Effector memory CD4-positive, alpha-beta T cell (primary cell): ENCODE measurements at regions not wholly inside any gene's neighbourhood (a gene's known extent, or its start where the extent isn't known, plus 50 kb on each side); places are given as distances from the start of the nearest gene placed in this dataset.

Source experiments
- DNase-seq, 3 donors: peaks; one replicate each; pipeline ENCODE4 v3.0.0-alpha.2; 2020
- H3K27ac ChIP-seq: 2 replicates; pipeline ENCODE4 v1.7.0; 2013; ENCODE audit warnings: mild to moderate bottlenecking, low read length, moderate library complexity; ENCODE audit not compliant: insufficient read depth, poor library complexity, severe bottlenecking
- H3K27me3 ChIP-seq: replicated peaks from 2 replicates; pipeline ENCODE4 v1.7.0; 2013; ENCODE audit warnings: mild to moderate bottlenecking, low read length; ENCODE audit not compliant: insufficient read depth, control insufficient read depth, poor library complexity, severe bottlenecking
- H3K36me3 ChIP-seq: 2 replicates; pipeline ENCODE4 v1.7.0; 2013; ENCODE audit warnings: mild to moderate bottlenecking, low read length, moderate library complexity; ENCODE audit not compliant: control insufficient read depth, insufficient read depth
- H3K4me1 ChIP-seq: 2 replicates; pipeline ENCODE4 v1.7.0; 2013; ENCODE audit warnings: low read length, mild to moderate bottlenecking; ENCODE audit not compliant: control insufficient read depth, insufficient read depth, poor library complexity, severe bottlenecking
- H3K4me3 ChIP-seq: 2 replicates; pipeline ENCODE4 v1.7.0; 2013; ENCODE audit warnings: low read length, low read depth, mild to moderate bottlenecking; ENCODE audit not compliant: insufficient read depth, poor library complexity, severe bottlenecking
- H3K9me3 ChIP-seq: 2 replicates; pipeline ENCODE4 v1.7.0; 2013; ENCODE audit warnings: mild to moderate bottlenecking, low read length, moderate library complexity; ENCODE audit not compliant: control insufficient read depth

DNA sequence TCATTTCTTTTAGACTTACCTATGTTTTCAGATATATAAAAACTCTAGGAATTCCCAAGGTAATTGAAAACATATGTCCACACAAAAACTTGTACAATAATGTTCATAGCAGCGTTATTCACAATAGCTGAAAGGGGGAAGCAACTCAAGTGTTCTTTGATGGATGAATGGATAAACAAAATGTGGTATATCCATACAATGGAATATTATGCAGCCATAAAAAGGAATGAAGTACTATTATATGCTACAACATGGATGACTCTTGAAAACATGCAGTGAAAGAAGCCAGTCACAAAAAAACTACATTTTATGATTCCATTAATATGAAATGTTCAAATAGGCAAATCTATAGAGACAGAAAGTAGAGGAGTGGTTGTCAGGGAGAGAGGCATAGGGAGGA, 62.2 kb upstream of the WDR26 start:
- Histone ChIP-seq H3K4me1 (peaks cover 14% of the 10 kb centered on the region), H3K4me3 (no peak overlapping the region), H3K27ac (no peak overlapping the region), H3K36me3 (no peaks in the 10 kb centered on the region), H3K9me3 (no peaks in the 10 kb centered on the region), H3K27me3 (no peaks in the 10 kb centered on the region)
- DNase-seq: no peak

DNA sequence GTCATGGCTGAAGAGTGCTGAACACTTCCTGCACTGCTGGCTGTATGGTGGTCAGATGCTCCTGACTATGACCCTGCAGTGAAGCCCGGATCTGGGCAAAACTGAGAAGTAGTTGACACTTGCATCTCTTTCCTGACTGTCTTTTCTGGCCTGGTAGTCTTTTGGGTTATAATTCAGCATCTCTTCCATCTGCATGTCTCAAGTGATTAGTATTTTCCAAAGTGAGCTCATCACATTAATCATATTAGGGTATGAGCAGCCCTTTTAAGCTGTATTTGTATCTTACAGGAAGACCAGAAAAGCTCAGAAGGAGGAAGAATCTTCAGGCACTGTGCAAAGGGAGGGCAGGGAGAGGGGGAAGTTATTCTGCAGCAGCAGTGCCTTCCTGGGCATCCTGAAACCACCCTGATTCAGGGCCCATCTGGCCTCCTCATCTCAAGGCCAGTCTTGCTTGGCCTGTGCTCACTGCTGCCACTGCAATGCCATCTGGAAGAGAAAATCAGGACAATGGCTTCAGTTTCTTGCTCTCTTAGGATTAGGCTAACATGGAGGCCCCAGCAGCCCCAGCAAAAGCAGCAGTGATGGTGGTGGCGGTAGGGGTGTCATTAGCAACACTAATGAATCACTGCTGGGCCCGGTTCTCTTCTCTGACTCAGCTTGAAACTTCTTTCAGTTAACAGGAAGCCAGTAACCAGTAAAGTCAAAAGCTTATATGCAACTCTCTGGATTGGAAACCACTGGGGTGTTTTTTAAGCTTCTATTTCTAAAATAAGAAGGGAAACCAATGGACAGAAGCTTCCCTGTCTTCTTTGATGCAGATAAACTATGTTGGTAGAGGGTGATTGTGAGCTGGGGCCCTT, 63.3 kb upstream of the WDR26 start:
- Histone ChIP-seq H3K27me3 (no peaks in the 10 kb centered on the region), H3K36me3 (no peaks in the 10 kb centered on the region), H3K4me3 (no peak overlapping the region), H3K27ac (no peak overlapping the region), H3K4me1 (peaks cover 14% of the 10 kb centered on the region), H3K9me3 (no peaks in the 10 kb centered on the region)
- no peak for DNase-seq

DNA sequence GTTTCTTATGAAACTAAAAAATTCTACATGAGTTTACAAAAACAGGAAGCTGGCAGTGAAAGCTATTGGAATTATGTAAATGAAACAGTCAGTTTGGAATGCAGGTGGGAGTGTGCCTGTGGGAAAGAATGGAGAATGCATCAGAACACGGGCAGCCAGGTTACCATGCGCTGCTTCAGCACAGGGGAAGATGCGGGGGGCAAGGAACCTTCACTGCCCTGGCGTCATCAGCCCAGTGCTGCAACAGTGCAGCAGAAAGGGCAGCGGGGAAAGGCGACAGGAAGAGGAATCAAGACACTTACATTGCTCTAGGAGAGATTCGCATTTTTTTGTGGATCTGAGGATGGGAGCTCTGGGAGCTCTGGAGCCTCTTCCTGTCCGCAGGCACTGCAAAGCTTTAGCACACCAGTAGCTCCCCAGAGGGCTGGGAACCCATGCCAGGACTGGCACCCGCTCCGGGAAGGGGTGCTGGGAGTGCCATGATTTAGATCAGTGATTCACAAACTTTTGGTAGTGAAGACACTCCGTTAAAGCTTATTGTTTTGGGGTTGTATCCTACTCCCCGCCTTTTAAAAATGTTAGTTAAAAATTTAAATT, 64.1 kb upstream of the WDR26 start:
- DNase-seq: no peak
- no peak overlapping the region for H3K4me3 ChIP-seq

DNA sequence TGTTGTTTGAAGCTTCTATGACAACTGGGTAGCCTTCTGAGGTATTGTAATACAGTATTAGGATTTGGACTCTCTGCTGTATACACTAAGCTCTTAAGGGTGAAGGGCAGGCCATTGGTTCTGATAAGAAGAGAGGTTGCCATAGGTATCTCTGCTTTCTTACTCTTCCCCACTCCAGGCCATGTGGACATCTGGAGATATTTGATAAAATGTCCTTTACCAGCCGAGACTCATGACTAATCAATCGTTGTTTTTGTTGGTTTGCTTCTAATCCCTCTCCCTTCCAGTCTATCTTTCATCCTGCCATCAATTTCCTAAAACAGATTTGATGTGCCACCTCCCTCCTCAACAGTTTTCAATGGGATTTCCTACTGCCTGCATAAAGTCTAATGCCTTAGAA, 64.6 kb upstream of the WDR26 start:
- Histone ChIP-seq H3K4me3 (no peak overlapping the region), H3K4me1 (peaks cover 20% of the 10 kb centered on the region), H3K27me3 (no peaks in the 10 kb centered on the region), H3K27ac (no peak overlapping the region), H3K36me3 (no peaks in the 10 kb centered on the region), H3K9me3 (no peaks in the 10 kb centered on the region)
- DNase-seq: no peak

More for the DNA sequence above, 64.1 kb upstream of the WDR26 start:
- H3K36me3 ChIP-seq: no peaks in the 10 kb centered on the region
- H3K27me3 ChIP-seq: no peaks in the 10 kb centered on the region
- no peak overlapping the region for H3K27ac ChIP-seq
- peaks cover 19% of the 10 kb centered on the region for H3K4me1 ChIP-seq
- no peaks in the 10 kb centered on the region for H3K9me3 ChIP-seq

DNA sequence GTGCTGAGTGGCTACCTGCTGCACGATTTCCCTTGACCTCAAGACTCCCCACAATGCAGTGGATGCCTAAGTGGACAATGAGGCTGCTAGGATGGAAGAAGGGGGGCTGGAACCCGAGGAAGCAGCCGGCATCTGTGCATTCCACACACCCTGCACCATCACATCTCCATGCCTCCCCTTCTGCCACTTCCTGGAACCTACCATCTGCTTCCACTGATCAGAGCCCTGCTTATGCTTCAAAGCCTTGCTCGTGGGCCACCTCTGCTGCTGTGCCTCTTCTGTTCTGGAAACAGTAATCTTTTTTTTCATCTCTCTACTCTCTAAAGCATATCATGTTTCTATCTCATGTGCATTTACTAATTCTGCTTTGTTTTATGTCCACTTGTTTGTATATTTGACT, 66.2 kb upstream of the WDR26 start:
- peaks cover 20% of the 10 kb centered on the region for H3K4me1 ChIP-seq
- H3K36me3 ChIP-seq: no peaks in the 10 kb centered on the region
- no peak for DNase-seq
- H3K9me3 ChIP-seq: no peaks in the 10 kb centered on the region
- H3K4me3 ChIP-seq: no peak overlapping the region
- H3K27ac ChIP-seq: no peak overlapping the region
- no peaks in the 10 kb centered on the region for H3K27me3 ChIP-seq

DNA sequence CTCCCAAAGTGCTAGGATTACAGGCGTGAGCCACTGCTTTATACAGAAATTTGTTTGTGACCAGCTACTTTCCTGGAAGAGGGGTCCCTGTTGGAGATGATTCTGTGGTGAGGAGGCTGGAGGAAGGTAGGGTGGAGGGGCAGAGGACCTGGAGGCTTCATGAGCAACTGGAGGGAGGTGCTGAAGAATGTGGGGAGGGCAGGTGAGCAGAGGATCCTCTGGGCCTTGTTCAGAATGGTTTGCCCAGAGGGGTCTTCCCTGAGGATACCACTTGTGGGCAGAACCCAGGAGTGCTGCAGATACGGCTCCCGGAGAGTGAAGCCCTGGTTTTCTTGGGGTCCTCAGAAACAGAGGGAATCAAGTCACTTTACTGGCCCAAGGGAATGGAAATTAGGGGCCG, 67.2 kb upstream of the WDR26 start:
- no peak for DNase-seq
- no peaks in the 10 kb centered on the region for H3K36me3 ChIP-seq
- H3K4me3 ChIP-seq: no peak overlapping the region
- H3K9me3 ChIP-seq: no peaks in the 10 kb centered on the region
- no peak overlapping the region for H3K27ac ChIP-seq
- no peaks in the 10 kb centered on the region for H3K27me3 ChIP-seq
- H3K4me1 ChIP-seq: peaks cover 20% of the 10 kb centered on the region

DNA sequence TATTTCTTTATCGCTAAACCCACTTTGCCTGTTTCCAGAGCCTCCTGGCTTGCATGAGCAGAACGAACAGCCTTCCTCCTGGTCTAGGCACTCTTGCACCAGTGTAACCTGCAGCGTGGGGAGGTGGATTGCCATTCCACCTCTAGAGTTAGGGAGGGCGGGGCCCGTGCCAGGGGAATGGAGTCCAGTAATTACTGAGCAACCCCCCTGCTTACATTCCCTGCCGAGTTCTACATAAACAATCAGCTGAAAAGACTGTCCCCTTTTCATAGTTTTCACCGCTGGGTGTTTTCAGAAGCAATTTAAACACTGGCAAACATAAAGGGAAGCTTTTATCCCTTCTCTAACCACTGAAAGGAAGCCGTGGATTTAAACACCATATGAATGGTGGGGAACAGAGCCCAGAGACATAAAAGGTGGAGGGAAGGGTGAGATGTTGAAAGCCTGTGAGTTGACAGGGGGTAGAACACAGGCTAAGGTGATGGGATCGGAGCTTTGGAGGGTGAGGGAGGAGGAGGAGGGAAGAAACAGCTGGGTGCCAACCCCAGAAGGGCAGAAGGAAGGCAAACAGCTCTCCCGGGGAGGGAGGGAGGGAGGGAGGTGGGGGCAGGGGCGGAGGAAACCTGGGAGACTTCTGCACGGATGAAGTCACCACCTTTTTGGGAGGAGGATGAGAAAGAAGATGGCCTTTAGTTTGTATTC, 68.0 kb upstream of the WDR26 start:
- no peak overlapping the region for H3K27ac ChIP-seq
- H3K4me1 ChIP-seq: peaks cover 17% of the 10 kb centered on the region
- H3K27me3 ChIP-seq: no peaks in the 10 kb centered on the region
- no peaks in the 10 kb centered on the region for H3K9me3 ChIP-seq
- DNase-seq: no peak
- no peaks in the 10 kb centered on the region for H3K36me3 ChIP-seq
- no peak overlapping the region for H3K4me3 ChIP-seq

DNA sequence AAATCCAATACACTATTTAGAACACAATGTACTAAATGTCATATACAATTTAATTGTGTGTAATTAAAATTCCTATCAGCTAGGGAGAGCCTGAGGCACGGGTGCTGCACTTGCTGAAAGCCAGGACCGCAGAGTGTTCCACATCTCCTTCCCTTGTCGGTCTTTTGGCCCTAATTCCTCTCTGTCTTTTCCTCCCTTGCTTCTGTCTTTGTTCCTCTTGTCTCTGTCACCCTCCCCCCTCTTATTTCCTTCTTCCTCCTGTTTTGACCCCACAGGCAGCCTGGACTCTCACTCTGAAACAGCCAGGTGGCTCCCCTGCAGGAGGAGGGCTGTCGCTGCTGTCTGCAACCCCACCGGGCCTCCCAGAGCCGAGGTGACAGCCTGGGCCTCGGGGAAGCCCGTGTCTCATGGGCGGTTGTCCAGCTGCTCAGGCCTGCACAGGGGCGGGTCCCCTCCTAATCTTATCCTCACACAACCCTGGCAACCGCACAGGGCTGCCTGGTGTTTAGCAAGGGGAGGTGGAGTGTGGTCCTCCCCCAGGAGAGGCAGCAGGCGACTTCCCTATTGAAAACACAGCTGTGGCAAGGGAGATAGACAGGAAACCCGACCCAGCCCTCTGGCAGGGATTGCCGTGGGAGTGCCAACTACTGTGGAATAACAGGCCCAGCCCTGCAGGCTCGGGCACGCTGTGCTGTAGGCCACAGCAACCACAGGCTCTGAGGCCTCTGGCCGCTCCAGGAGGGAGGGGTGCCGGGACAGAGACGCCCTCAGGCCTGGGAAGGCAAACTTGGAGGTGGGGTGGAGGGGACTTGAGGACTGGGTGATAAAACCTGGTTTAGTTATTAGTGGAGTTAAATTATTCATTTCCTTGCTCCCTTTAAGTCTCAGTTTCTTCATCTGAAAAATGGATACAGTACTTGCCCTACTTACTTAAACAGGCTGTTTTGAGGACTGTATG, 68.8 kb upstream of the WDR26 start:
- Histone ChIP-seq H3K36me3 (no peaks in the 10 kb centered on the region), H3K9me3 (no peaks in the 10 kb centered on the region), H3K4me1 (peaks cover 10% of the 10 kb centered on the region), H3K27ac (no peak overlapping the region), H3K27me3 (no peaks in the 10 kb centered on the region), H3K4me3 (no peak overlapping the region)
- no peak for DNase-seq

DNA sequence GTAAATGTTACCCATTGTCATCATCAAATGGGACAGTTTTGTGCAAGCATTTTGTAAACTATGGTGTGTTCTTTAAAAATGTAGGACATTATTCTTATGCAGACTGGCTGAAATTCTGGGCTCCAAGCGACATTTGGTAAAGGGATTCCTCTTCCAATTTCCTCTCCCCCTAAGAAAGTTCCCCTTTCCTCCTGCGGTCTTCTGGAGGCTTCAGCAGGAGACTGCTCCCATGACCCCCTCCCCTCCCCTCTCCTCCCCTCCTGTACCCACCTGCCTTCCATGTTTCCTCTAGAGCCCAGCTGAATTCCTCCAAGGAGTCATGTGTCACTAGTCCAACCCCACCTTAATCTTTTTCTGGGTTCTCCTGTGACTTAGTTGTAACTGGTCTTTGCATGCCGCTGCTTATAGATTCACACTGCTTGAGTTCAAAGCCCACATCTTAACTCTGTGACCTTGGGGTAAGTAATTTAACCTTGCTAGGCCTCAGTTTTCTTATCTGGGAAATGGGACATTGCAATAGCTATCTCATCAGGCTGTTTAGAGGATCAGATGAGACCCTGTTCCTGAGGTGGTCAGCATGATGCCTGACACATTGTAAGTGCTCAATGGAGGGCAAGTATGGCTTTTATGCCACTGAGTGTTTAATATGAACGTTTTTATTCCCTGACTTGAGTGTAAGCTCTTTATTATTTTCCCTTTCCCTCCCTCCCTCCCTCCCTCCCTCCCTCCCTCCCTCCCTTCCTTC, 69.9 kb upstream of the WDR26 start:
- H3K4me1 ChIP-seq: peaks cover 6% of the 10 kb centered on the region
- no peaks in the 10 kb centered on the region for H3K27me3 ChIP-seq
- DNase-seq: no peak
- H3K9me3 ChIP-seq: no peaks in the 10 kb centered on the region
- no peak overlapping the region for H3K27ac ChIP-seq
- H3K4me3 ChIP-seq: no peak overlapping the region
- H3K36me3 ChIP-seq: no peaks in the 10 kb centered on the region
